Heart left ventricle (tissue), 13 donors: ENCODE measurements at regions not wholly inside any gene's neighbourhood (a gene's known extent, or its start where the extent isn't known, plus 50 kb on each side); places are given as distances from the start of the nearest gene placed in this dataset.

Source experiments
- CTCF ChIP-seq, 12 donors: fragments of 200-600 bp; sonication (generic) in 4 of 12; IDR thresholded peaks; one replicate each; pipeline versions ENCODE4 v1.5.0 to v1.8.0; 2018 to 2022; ENCODE audit warnings: antibody characterized with exemption in 12 of 12, mild to moderate bottlenecking in 5 of 12
- POLR2A ChIP-seq, 2 donors: fragments of 450-650 bp; IDR thresholded peaks; one replicate each; pipeline ENCODE4 v1.6.1; 2017; ENCODE audit warnings: antibody characterized with exemption in 2 of 2, mild to moderate bottlenecking in 2 of 2, moderate library complexity in 2 of 2
- donor health status: ischemic (EF 13 %, LVEDD 7.1; RV severe dilation, severe dysfunction).
- donor health status: DM: no; HTN: yes; CAD: no.
- donor health status: DM: no; HTN: no; CAD: no.
- donor health status: ischemic (EF 25% LVEDD 6.9; RV normal size, moderate dysfunction).
- donor health status: ischemic (EF 25% LVEDD 5.7; RV mildly dilated, moderate dysfunction).
- donor health status: ischemic (EF 35%, LVEDD 5.7; RV mildly dilated, moderate dysfunction).
- donor health status: nonischemic (EF 11% LVEDD 7.7; RV severe dilation, severe dysfunction).
- donor health status: DM: yes; HTN: yes; CAD: no.
- donor health status: PGD.
- donor health status: ischemic (EF 29% LVEDD 5.4; RV normal size, mild dysfunction).
- donor health status: nonischemic (EF 23%, LVEDD 6.1; RV moderate dilation, normal function).

- no peak for TF ChIP-seq CTCF (IDR thresholded peaks at IDR 0.05)
- TF ChIP-seq POLR2A (IDR thresholded peaks at IDR 0.05) = no peak
Observed at GRCh38 chr15:95718441-95718840, 612.1 kb upstream of the NR2F2 start.
